GM15510 (cell line): ENCODE measurements at regions not wholly inside any gene's neighbourhood (a gene's known extent, or its start where the extent isn't known, plus 50 kb on each side); places are given as distances from the start of the nearest gene placed in this dataset.

Experiments
- POLR2A ChIP-seq: IDR thresholded peaks from 3 replicates; pipeline ENCODE4 v1.6.1; 2011; ENCODE audit warnings: borderline replicate concordance; ENCODE audit not compliant: insufficient read length; ENCODE audit errors: extremely low read depth

DNA sequence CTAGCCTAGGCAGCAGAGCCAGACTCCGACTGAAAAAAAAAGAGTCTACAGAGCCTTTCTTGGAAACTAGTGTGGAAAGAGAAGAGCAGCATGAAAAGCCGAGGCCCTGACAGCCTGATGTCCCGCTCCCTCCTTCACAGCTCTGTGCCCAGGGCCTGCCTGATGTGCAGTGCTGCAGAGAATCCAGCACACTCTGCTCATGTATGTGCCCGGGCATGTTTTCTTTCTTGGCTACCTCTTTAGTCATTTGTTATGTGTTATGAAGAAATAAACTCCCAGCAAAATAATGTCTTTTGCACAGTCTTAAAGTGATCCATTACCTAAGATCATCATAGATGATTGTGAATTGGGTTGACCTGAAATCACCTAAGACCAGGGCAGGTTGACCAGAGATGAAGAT lies 78.1 kb upstream of the EZR start:
- no peak for TF ChIP-seq POLR2A

DNA sequence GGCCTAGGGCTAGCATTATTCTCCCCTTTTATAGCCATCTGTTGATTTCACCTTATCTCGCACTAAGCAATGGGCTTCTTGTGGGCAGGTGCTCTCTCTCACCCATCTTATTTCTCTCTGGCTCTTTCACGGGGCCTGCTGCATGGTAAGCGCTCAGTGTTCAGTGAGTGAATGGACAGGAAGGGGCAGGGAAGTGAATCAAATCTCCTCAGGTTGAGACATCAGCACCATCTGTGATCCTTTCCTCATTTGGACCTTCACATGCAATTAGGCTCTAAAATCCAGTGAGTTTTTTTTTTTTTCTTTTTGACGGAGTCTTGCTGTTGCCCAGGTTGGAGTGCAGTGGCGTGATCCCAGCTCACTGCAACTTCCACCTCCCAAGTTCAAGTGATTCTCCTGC lies 76.5 kb upstream of the EZR start:
- no peak for TF ChIP-seq POLR2A

DNA sequence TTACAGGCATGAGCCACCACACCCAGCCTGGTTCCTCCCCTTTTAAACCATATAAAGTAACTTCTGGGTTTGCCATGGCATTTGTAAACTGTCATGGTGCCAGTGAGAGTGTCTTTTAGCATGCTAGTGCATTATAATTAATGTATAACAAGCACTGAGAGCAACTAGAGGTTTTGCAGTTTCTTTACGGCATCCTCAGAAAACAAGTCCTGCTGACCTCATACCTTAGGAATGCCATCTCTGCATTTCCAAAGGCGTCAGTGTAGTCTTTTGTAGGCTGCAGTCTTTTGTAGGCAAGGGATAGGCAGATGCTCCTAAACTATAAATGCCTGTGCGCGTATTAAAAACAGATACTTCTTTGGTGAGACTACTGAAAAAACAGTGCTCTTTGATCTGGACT lies 75.0 kb upstream of the EZR start:
- TF ChIP-seq POLR2A = no peak

DNA sequence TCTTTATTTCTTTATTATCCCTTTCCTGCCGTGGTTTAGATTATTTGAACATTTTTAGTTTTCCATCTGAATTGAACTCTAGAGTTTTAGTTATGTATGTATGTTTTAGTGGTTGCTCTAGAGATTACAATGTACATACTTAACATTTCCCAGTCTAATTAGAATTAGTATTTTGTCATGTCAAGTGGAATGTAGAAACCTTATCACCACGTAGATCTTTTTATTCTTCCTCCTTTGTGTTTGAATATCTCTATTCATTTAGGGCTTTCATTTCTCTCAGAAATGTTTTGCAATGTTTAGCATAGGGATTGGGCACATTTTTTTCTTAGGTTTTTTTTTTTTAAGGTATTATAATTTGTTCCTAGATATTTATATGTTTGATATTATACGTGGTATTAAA lies 73.1 kb upstream of the EZR start:
- TF ChIP-seq POLR2A = no peak

DNA sequence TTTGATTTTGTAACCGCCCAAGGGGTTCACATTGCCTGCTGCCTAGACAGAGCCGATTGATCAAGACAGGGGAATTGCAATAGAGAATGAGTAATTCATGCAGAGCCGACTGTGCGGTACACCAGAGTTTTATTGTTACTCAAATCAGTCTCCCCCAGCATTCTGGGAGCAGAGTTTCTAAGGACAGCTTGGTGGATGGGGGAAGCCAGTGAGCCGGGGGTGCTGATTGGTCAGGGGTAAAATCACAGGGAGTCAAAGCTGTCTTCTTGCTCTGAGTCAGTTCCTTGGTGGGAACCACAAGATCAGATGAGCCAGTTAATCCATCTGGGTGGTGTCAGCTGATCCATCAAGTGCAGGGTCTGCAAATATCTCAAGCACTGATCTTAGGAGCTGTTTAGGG lies 60.0 kb upstream of the EZR start:
- TF ChIP-seq POLR2A = no peak

DNA sequence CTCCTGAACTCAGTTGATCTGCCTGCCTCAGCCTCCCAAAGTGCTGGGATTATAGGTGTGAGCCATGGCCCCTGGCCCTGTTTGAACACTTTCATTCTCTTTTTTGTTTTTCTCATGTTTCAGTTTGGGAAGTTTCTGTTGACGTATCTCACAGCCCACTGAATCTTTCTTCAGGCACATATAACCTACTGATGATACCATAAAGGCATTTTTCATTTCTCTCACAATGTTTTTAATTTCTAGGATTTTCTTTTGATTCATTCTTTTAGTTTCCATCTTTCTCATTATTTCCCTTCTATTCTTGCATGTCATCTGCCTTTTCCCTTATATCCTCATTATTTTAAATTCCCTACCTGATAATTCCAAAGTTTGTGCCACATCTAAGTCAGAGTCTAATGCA lies 58.5 kb upstream of the EZR start:
- no peak for TF ChIP-seq POLR2A

DNA sequence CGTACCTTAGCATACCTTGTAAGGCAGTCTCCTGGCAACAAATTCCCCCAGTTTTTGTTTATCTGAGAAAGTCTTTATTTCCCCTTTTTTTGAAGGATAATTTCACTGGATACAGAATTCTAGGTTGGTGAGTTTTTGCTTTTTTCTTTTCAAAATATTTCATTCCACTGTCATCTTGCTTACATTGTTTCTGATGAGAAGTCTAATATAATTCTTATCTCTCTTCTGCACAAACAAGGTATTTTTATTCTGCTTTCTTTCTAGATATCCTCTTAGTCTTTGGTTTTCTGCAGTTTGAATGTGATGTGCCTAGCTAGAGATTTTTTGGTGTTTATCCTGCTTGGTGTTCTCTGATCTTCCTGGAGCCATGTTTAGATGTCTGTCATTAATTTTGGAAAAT lies 57.7 kb upstream of the EZR start:
- no peak for TF ChIP-seq POLR2A

DNA sequence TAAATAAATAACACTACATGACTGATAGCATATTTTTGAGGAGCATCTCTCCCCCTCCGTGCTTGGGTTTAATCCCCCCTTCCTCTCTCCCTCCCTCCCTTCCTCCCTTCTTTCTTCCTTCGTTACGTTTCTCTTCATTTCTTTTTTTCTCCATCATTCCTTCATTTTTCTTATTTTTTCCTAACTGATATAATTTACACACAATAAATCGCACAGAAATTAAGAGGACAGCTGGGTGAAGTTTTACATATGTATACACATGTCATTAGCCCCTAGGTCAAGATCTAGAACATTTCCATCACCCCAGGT lies 51.4 kb upstream of the EZR start:
- no peak for TF ChIP-seq POLR2A

DNA sequence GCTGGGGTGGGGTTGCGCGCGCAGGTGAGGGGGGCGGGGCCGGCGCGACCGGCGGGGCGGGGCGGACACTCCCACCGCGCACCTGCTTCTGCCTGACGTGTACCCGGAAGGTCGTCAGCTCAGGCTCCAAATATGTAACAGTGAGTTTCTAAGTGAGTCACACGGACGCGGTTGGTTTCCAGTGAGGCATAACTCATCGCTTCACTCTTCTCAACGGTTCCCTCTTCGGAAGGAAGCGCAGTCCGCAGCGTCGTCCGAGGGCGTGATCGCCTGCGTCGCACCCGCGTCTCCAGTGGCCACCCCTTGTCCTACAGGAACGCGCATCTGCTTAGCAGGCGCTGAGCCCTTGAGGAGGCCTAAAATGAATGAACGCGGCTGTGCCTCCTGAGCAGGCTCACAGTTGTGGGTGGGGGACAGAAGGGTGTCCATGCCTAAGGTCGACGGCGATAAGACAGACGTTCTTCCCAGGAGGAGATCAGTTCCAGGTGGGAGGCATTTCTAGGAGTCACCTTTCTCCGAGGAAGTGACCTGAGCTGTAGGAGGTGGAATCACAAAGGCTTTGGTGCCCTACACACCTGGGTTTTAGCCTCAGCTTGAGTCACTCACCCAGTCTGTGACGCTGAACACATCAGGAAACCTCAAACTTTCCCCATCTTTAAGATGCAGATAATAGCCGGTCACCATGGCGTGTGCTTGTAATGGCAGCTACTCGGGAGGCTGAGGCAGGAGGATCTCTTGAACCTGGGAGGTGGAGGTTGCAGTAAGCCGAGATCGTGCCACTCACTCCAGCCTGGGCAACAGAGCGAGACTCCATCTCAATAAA lies 50.9 kb upstream of the EZR start:
- peak; percentile 67 for TF ChIP-seq POLR2A

DNA sequence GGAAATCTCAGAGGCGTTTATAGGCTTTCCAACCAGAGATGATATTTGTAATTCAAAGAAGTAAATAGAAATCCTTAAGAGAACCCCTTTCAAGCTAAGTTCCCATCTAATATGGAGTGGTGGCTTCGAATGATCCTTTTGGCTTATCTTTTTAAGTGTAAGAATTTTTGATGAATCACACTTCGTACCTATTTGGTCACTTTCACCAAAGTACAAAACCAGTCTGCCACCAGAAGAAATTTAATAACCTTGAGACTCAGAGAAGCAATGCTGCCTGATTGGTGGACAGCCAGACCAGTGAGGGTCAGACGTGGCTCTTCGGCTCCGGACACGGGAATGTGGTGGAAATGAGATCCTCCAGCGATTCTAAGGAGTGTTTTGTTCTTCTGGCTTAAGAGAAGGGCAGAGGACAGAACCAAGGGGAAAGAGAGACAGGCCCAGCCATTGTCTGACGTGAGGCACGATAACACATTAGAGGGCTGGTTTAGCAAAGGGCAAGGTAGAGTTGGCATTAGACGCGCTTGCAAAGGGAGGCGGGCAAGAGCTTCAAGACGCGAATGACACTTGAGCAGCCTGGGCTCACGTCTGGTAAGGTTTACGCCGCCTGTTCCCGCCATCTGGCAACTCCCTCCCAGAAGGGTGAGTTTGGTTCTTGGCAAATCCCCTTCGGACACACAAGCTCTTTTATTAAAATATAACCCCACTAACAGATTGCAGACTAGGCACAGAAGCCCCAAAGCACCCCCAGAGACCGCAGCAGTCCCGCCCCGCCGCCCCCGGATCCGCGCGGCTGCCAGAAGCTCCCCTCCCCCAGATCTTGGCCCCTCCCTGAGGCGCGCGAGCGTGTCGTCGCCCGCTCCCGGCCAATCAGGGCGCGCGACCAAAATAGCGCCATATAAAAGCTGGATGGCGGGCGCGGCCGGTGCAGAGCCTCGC lies 50.0 kb upstream of the EZR start:
- peak; percentile 41 for TF ChIP-seq POLR2A
